ENCODE measurements at regions not wholly inside any gene's neighbourhood (a gene's known extent, or its start where the extent isn't known, plus 50 kb on each side); places are given as distances from the start of the nearest gene placed in this dataset.

DNA sequence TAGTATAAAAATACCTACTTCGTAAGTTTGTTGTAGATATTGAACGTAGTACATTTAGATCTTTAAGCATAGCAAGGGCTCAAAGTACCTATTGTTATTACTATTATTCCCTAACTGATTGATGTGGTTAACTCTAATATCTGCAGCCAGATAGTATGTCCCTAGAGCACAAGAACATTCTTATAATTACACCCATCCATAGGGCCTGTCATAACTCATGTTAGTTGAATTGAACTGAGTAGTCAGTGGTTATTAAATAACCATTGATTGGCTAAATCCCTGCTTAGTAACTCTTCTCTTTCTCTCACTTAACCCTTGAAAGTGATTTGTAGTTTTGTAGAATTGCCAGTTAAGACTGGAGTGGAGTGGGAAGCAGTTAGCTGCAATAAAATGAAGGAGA, 207.5 kb upstream of the HS3ST5 start:
- CTCF ChIA-PET (ENCODE audit: low intra/inter-chr PET ratio) = no interaction called here
- TF ChIP-seq, protein P1, sequence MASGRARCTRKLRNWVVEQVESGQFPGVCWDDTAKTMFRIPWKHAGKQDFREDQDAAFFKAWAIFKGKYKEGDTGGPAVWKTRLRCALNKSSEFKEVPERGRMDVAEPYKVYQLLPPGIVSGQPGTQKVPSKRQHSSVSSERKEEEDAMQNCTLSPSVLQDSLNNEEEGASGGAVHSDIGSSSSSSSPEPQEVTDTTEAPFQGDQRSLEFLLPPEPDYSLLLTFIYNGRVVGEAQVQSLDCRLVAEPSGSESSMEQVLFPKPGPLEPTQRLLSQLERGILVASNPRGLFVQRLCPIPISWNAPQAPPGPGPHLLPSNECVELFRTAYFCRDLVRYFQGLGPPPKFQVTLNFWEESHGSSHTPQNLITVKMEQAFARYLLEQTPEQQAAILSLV (tag; IDR thresholded peaks at IDR 0.05) = no peak
- TF ChIP-seq, protein P2, sequence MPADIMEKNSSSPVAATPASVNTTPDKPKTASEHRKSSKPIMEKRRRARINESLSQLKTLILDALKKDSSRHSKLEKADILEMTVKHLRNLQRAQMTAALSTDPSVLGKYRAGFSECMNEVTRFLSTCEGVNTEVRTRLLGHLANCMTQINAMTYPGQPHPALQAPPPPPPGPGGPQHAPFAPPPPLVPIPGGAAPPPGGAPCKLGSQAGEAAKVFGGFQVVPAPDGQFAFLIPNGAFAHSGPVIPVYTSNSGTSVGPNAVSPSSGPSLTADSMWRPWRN (IDR thresholded peaks at IDR 0.05; ENCODE audit: low read depth) = no peak
- TF ChIP-seq, protein P3, sequence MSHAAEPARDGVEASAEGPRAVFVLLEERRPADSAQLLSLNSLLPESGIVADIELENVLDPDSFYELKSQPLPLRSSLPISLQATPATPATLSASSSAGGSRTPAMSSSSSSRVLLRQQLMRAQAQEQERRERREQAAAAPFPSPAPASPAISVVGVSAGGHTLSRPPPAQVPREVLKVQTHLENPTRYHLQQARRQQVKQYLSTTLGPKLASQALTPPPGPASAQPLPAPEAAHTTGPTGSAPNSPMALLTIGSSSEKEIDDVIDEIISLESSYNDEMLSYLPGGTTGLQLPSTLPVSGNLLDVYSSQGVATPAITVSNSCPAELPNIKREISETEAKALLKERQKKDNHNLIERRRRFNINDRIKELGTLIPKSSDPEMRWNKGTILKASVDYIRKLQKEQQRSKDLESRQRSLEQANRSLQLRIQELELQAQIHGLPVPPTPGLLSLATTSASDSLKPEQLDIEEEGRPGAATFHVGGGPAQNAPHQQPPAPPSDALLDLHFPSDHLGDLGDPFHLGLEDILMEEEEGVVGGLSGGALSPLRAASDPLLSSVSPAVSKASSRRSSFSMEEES (CRISPR knock-in tag; IDR thresholded peaks at IDR 0.05) = no peak
- TF ChIP-seq PTBP1 (IDR thresholded peaks at IDR 0.05; ENCODE audit: low read depth, low read length) (no peak), TCFL5 (CRISPR knock-in tag; conservative IDR thresholded peaks at IDR 0.05) (no peak), U2AF1 (optimal IDR thresholded peaks at IDR 0.05; ENCODE audit: low read depth, low read length) (no peak), RNF2 (IDR thresholded peaks at IDR 0.05) (no peak), TBL1XR1 (IDR thresholded peaks at IDR 0.05; ENCODE audit: low read length in 2 of 2) (no peak), RBM39 (optimal IDR thresholded peaks at IDR 0.05; ENCODE audit: low read depth, low read length) (no peak), FOXM1 (IDR thresholded peaks at IDR 0.05; ENCODE audit: low read depth) (no peak), FOXM1 (CRISPR knock-in tag; IDR thresholded peaks at IDR 0.05; ENCODE audit: low read depth) (no peak), CBX2 (IDR thresholded peaks at IDR 0.05; ENCODE audit: insufficient read depth, low read length, poor library complexity, severe bottlenecking) (no peak), BRCA1 (IDR thresholded peaks at IDR 0.05) (no peak), BRCA1 (CRISPR knock-in tag; IDR thresholded peaks at IDR 0.05) (no peak), TCF7L2 (IDR thresholded peaks at IDR 0.05; ENCODE audit: low read depth, low read length) (no peak)
- TF ChIP-seq, protein P4, sequence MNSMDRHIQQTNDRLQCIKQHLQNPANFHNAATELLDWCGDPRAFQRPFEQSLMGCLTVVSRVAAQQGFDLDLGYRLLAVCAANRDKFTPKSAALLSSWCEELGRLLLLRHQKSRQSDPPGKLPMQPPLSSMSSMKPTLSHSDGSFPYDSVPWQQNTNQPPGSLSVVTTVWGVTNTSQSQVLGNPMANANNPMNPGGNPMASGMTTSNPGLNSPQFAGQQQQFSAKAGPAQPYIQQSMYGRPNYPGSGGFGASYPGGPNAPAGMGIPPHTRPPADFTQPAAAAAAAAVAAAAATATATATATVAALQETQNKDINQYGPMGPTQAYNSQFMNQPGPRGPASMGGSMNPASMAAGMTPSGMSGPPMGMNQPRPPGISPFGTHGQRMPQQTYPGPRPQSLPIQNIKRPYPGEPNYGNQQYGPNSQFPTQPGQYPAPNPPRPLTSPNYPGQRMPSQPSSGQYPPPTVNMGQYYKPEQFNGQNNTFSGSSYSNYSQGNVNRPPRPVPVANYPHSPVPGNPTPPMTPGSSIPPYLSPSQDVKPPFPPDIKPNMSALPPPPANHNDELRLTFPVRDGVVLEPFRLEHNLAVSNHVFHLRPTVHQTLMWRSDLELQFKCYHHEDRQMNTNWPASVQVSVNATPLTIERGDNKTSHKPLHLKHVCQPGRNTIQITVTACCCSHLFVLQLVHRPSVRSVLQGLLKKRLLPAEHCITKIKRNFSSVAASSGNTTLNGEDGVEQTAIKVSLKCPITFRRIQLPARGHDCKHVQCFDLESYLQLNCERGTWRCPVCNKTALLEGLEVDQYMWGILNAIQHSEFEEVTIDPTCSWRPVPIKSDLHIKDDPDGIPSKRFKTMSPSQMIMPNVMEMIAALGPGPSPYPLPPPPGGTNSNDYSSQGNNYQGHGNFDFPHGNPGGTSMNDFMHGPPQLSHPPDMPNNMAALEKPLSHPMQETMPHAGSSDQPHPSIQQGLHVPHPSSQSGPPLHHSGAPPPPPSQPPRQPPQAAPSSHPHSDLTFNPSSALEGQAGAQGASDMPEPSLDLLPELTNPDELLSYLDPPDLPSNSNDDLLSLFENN (IDR thresholded peaks at IDR 0.05; ENCODE audit: low read depth in 2 of 2, low read length in 2 of 2) = no peak
- TF ChIP-seq, protein P5, sequence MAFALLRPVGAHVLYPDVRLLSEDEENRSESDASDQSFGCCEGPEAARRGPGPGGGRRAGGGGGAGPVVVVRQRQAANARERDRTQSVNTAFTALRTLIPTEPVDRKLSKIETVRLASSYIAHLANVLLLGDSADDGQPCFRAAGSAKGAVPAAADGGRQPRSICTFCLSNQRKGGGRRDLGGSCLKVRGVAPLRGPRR (CRISPR knock-in tag; IDR thresholded peaks at IDR 0.05) = no peak

More for the DNA sequence above, 207.5 kb upstream of the HS3ST5 start:
- no peaks in the 10 kb centered on the region for H3K4me1 ChIP-seq (replicated peaks in 1 of 2; ENCODE audit: control insufficient read depth in 2 of 2, insufficient read depth in 2 of 2, low read length in 2 of 2)
- no peak for ATAC-seq
- no peak for FAIRE-seq
- no peaks in the 10 kb centered on the region for H3K79me2 ChIP-seq (ENCODE audit: control insufficient read depth, insufficient read depth, low read length)
- no peaks in the 10 kb centered on the region for H3K27me3 ChIP-seq (ENCODE audit: control insufficient read depth in 2 of 2, insufficient read depth in 2 of 2, low read length in 2 of 2)
- no peak overlapping the region for H3K4me3 ChIP-seq
- POLR2A ChIA-PET = no interaction called here
- no peak overlapping the region for H3K27ac ChIP-seq (ENCODE audit: extremely low read depth, low read depth, low read length)
- no peak for DNase-seq (ENCODE audit: extremely low read depth in 1 of 4, low spot score in 3 of 4)
- no peak overlapping the region for H2AFZ ChIP-seq (ENCODE audit: low read depth, low read length)
- no peaks in the 10 kb centered on the region; the same call in 1 of the 2 replicates for H3K9me3 ChIP-seq (replicated peaks; ENCODE audit: control insufficient read depth, insufficient read depth, low read depth, low read length)
- intact Hi-C loops (cut with micrococcal nuclease) = no loop called here
- in situ Hi-C loops (cut with MboI) = no loop called here
- 0% methylated on average over 2 of the region's 2 CpGs for WGBS (ENCODE audit: insufficient coverage, low coverage, missing lambda C conversion rate)
- no peak overlapping the region for H3K4me2 ChIP-seq (ENCODE audit: insufficient read depth, low read length)
- no peaks in the 10 kb centered on the region for H3K36me3 ChIP-seq (ENCODE audit: control insufficient read depth, insufficient read depth, low read length)
- no peak overlapping the region for H3K9ac ChIP-seq (ENCODE audit: insufficient read depth in 1 of 2, low read depth in 2 of 2, low read length in 2 of 2)
- no peaks in the 10 kb centered on the region for H3K9me1 ChIP-seq (ENCODE audit: control insufficient read depth, insufficient read depth, low read length)
- BruUV-seq (replicated peaks) = no TSS peak
- no peaks in the 10 kb centered on the region for H4K20me1 ChIP-seq (replicated peaks; ENCODE audit: control insufficient read depth, insufficient read depth, low read length)

Measured in K562 (cell line).